ENCODE measurements at regions not wholly inside any gene's neighbourhood (a gene's known extent, or its start where the extent isn't known, plus 50 kb on each side); places are given as distances from the start of the nearest gene placed in this dataset.

GRCh38 chr2:157076526-157077161, 180.9 kb upstream of the GALNT5 start:
- TF ChIP-seq FOXM1 (IDR thresholded peaks at IDR 0.05; ENCODE audit: borderline replicate concordance, low read depth) (no peak), YY1 (IDR thresholded peaks at IDR 0.05; ENCODE audit: low read depth) (no peak), RAD21 (IDR thresholded peaks at IDR 0.05; ENCODE audit: low read depth) (no peak), CREB1 (IDR thresholded peaks at IDR 0.05; ENCODE audit: low read depth) (no peak), MAX (IDR thresholded peaks at IDR 0.05) (no peak), REST (IDR thresholded peaks at IDR 0.05; ENCODE audit: low read depth) (no peak), NFIC (IDR thresholded peaks at IDR 0.05) (no peak), TAF1 (IDR thresholded peaks at IDR 0.05; ENCODE audit: low read depth) (no peak), EP300 (IDR thresholded peaks at IDR 0.05; ENCODE audit: borderline replicate concordance) (no peak), TCF12 (IDR thresholded peaks at IDR 0.05; ENCODE audit: low read depth) (no peak), USF1 (IDR thresholded peaks at IDR 0.05) (no peak), TEAD4 (IDR thresholded peaks at IDR 0.05) (no peak), CEBPB (IDR thresholded peaks at IDR 0.05) (no peak)
